A673 (cell line): ENCODE measurements at regions not wholly inside any gene's neighbourhood (a gene's known extent, or its start where the extent isn't known, plus 50 kb on each side); places are given as distances from the start of the nearest gene placed in this dataset.

Source experiments
- BruUV-seq: library from RNA; stranded (reverse); fragments of 400-500 nt; replicated peaks from 2 replicates; lab custom pipeline; 2021; lab: Mats Ljungman, UMichigan
- CTCF ChIA-PET: fragments of 300-600 bp; sonication (Branson Sonifier 250); formaldehyde crosslinking; loops from one replicate; lab custom pipeline; 2022; ENCODE audit warnings: antibody characterized with exemption; lab: Charles Lee
- POLR2A ChIA-PET: fragments of 300-600 bp; sonication (Branson Sonifier 250); formaldehyde crosslinking; loops from one replicate; lab custom pipeline; 2022; ENCODE audit warnings: antibody characterized with exemption; ENCODE audit not compliant: low non-redundant PET; lab: Charles Lee
- DNase-seq: peaks from one replicate; pipeline ENCODE4 v3.0.0-alpha.2; 2015; ENCODE audit warnings: low spot score
- H3K27ac ChIP-seq: fragments of 200-600 bp; sonication (generic); 2 replicates; pipeline ENCODE4 v1.5.1; 2016; ENCODE audit warnings: mixed run types, low read depth, mild to moderate bottlenecking, mixed read lengths, antibody characterized with exemption, low read length; ENCODE audit not compliant: poor library complexity, severe bottlenecking
- H3K27me3 ChIP-seq: fragments of 200-600 bp; sonication (generic); replicated peaks from 2 replicates; pipeline ENCODE4 v1.6.1; 2017; ENCODE audit warnings: mixed run types, low read depth, mild to moderate bottlenecking, mixed read lengths, antibody characterized with exemption, low read length; ENCODE audit not compliant: insufficient read depth, poor library complexity
- H3K36me3 ChIP-seq: fragments of 200-600 bp; sonication (generic); 2 replicates; pipeline ENCODE4 v1.6.1; 2016; ENCODE audit warnings: mixed run types, mild to moderate bottlenecking, mixed read lengths, antibody characterized with exemption, low read length; ENCODE audit not compliant: insufficient read depth, poor library complexity, severe bottlenecking
- H3K4me1 ChIP-seq: fragments of 200-600 bp; sonication (generic); 2 replicates; pipeline ENCODE4 v1.6.1; 2017; ENCODE audit warnings: mixed run types, mild to moderate bottlenecking, mixed read lengths, antibody characterized with exemption, low read length; ENCODE audit not compliant: insufficient read depth, poor library complexity, severe bottlenecking
- H3K4me3 ChIP-seq: fragments of 200-600 bp; sonication (generic); 2 replicates; pipeline ENCODE4 v1.5.1; 2016; ENCODE audit warnings: low read depth, mixed run types, mild to moderate bottlenecking, mixed read lengths, low read length; ENCODE audit not compliant: poor library complexity, severe bottlenecking
- H3K9me3 ChIP-seq: fragments of 200-600 bp; sonication (generic); 2 replicates; pipeline ENCODE4 v1.6.1; 2016; ENCODE audit warnings: mixed run types, low read depth, mild to moderate bottlenecking, mixed read lengths, antibody characterized with exemption, low read length; ENCODE audit not compliant: poor library complexity, severe bottlenecking
- EZH2 ChIP-seq: fragments of 200-600 bp; sonication (generic); IDR thresholded peaks from 2 replicates; pipeline ENCODE4 v1.6.1; 2017; ENCODE audit warnings: borderline replicate concordance, low read depth, mild to moderate bottlenecking, mixed read lengths, antibody characterized with exemption, low read length; ENCODE audit not compliant: poor library complexity, severe bottlenecking
- intact Hi-C: fragments of 100-400 bp; cut with micrococcal nuclease; formaldehyde crosslinking; loops from one replicate; pipeline ENCODE4 v1.10.0; 2022; ENCODE audit not compliant: unreplicated experiment
- TF ChIP-seq, protein P1 (sequence below): fragments of 300-800, 200-600 bp; sonication (generic); conservative IDR thresholded peaks from 2 replicates; pipeline ENCODE4 v1.5.1; 2017; ENCODE audit warnings: low read depth, mild to moderate bottlenecking, antibody characterized with exemption, low read length, moderate library complexity, mixed read lengths

DNA sequence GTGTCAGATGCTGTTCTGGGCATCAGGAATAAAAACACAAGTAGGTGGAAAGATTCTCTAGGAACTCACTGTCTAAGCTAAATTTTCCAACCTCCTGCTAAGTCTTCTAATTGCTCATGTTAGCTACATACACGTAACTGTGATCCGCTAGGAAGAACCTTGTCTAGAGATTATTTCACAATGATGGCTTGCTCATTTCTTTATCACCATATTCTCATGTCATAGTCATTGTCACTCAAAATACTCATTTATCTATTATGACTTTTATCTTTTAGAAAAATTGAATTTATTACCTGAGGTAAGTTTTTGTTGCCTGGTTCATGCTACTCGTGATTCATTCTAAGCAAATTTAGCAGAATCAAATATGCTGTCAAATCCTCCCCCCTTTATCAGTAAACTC is 1402.4 kb upstream of the FLRT2 start:
- Histone ChIP-seq H3K4me3 (no peak overlapping the region), H3K36me3 (no peaks in the 10 kb centered on the region), H3K4me1 (no peaks in the 10 kb centered on the region), H3K27me3 (no peaks in the 10 kb centered on the region), H3K9me3 (no peaks in the 10 kb centered on the region), H3K27ac (no peak overlapping the region)
- TF ChIP-seq EZH2: no peak
- DNase-seq: no peak
- intact Hi-C loops: no loop called here
- ChIA-PET CTCF (no interaction called here), POLR2A (no interaction called here)
- no TSS peak for BruUV-seq

DNA sequence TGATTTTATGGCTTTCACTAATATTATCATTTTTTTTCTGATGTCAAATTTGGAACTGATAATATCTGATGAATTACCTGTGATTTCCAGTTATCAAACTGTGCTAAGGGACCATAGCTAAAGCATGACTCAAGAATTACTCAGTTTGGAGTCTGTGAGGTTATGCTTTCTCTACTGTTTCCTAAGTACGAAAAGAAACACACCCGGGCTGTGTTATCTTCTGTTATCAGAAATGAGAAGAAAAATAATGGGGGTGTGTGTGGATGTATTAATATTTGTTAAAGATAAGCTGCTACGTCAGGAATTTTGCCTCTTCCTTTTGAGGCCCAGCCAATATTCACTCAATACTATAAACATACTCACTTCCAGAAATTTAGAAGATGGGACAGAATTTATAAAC is 1401.9 kb upstream of the FLRT2 start:
- intact Hi-C loops: no loop called here
- H3K4me1 ChIP-seq: no peaks in the 10 kb centered on the region
- POLR2A ChIA-PET: no interaction called here

DNA sequence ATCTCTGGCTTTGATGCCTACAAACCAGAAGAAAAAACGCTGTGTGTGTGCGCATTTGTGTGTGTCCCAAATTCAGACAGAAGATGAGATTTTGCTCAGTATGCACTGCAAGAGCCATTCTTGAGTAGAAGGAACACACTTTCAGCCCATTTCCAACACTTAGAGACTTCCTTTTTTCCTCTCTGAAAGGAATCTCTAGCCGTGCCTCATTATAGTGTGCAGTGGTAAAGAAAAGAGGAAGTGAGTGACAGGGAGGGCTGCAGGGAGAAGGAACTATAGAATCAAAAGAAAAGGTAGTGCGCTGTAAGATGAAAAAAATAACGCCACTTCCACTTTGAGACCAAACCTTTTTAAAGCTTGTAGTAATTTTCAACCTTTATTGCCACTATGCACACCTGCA is 1400.9 kb upstream of the FLRT2 start:
- BruUV-seq: no TSS peak
- Histone ChIP-seq H3K27me3 (no peaks in the 10 kb centered on the region), H3K27ac (no peak overlapping the region), H3K4me3 (no peak overlapping the region), H3K9me3 (no peaks in the 10 kb centered on the region), H3K4me1 (no peaks in the 10 kb centered on the region), H3K36me3 (no peaks in the 10 kb centered on the region)
- DNase-seq: no peak
- TF ChIP-seq, protein P1, sequence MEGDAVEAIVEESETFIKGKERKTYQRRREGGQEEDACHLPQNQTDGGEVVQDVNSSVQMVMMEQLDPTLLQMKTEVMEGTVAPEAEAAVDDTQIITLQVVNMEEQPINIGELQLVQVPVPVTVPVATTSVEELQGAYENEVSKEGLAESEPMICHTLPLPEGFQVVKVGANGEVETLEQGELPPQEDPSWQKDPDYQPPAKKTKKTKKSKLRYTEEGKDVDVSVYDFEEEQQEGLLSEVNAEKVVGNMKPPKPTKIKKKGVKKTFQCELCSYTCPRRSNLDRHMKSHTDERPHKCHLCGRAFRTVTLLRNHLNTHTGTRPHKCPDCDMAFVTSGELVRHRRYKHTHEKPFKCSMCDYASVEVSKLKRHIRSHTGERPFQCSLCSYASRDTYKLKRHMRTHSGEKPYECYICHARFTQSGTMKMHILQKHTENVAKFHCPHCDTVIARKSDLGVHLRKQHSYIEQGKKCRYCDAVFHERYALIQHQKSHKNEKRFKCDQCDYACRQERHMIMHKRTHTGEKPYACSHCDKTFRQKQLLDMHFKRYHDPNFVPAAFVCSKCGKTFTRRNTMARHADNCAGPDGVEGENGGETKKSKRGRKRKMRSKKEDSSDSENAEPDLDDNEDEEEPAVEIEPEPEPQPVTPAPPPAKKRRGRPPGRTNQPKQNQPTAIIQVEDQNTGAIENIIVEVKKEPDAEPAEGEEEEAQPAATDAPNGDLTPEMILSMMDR: no peak
- TF ChIP-seq EZH2: no peak
- ChIA-PET CTCF (no interaction called here), POLR2A (no interaction called here)
- intact Hi-C loops: no loop called here

More for the DNA sequence above, 1401.9 kb upstream of the FLRT2 start:
- no peak for DNase-seq
- no peaks in the 10 kb centered on the region for H3K9me3 ChIP-seq
- H3K27me3 ChIP-seq: no peaks in the 10 kb centered on the region
- H3K4me3 ChIP-seq: no peak overlapping the region
- BruUV-seq: no TSS peak
- TF ChIP-seq, protein P1: no peak
- no peak for TF ChIP-seq EZH2
- H3K36me3 ChIP-seq: no peaks in the 10 kb centered on the region
- H3K27ac ChIP-seq: no peak overlapping the region
- CTCF ChIA-PET: no interaction called here

DNA sequence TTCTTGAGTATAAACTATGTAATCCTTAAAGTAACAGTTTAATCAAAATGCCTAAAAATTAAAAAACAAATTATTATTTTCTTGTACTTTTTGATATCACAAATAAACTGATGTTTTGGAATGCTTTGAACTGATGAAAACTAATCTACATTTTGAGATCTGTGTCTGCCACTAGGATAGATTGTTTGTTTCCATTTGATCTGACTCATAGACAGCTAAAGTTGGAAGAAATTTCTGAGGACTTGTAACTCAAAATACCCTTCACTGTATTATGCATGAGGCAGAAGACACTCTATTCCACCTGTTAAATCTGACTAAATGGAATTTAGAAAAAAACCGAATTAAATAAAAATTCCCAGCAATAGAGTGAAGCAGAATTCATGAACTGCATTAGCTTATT is 1400.0 kb upstream of the FLRT2 start:
- no peaks in the 10 kb centered on the region for H3K36me3 ChIP-seq
- intact Hi-C loops: no loop called here
- ChIA-PET POLR2A (no interaction called here), CTCF (no interaction called here)
- no TSS peak for BruUV-seq
- no peaks in the 10 kb centered on the region for H3K4me1 ChIP-seq
- no peak overlapping the region for H3K4me3 ChIP-seq
- H3K27ac ChIP-seq: no peak overlapping the region
- H3K27me3 ChIP-seq: no peaks in the 10 kb centered on the region
- no peaks in the 10 kb centered on the region for H3K9me3 ChIP-seq
- DNase-seq: no peak
- no peak for TF ChIP-seq EZH2
- TF ChIP-seq, protein P1: no peak
